Right lung (tissue), 2 donors: ENCODE measurements at regions not wholly inside any gene's neighbourhood (a gene's known extent, or its start where the extent isn't known, plus 50 kb on each side); places are given as distances from the start of the nearest gene placed in this dataset.

Experiments
- DNase-seq, 2 donors: peaks; one replicate each; pipeline ENCODE4 v3.0.0-alpha.2; 2013

DNA sequence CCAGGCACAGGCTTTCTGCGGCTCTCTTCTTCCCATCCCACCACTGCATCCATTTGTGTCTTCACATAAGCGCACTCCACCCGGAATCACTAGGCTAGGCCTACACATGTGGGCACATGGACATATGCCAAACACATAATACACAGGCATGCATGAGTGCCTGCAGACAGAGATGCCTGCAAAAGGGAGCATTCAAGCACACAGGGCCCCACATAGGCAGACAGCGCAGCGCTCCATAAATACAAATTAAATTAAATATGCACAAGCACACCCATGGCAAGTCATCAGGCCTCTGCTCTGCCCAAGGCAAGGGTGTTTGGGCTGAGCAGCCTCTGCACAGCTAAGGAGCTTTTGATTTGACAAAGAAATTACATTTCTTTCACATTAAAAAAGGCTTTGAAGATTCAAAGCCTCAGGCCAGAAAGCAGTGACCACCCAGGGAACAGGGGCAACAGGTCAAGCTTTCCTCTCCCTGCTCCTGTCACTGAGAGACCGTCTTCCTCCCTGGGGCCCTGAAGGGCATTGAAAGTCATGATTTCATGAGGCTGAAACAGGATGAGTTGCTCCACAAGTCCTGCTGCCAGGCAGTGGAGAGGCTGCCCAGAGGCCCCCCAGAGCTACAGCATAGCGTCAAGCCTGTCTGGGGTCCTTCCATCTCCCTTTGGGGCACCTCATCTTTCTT, 134.2 kb upstream of the LRFN2 start:
- no peak for DNase-seq

DNA sequence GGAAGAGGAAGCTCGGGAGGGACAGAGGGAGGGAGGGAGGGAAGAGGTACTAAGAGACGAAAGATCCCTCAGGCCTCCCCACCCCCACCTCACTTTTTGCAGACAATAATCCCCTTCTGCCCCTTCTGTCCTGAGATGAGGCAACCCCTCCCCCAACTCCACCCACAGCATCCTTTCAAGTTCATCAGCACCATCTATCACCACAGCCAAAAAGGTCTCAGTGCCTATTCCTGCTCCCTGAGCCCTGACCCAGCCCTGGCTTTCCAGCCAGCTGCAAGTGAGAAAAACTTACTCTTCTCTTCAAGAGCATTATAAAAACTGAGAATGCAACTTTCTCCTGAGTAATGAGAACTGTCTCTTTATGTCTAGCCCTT, 133.2 kb upstream of the LRFN2 start:
- DNase-seq: no peak

DNA sequence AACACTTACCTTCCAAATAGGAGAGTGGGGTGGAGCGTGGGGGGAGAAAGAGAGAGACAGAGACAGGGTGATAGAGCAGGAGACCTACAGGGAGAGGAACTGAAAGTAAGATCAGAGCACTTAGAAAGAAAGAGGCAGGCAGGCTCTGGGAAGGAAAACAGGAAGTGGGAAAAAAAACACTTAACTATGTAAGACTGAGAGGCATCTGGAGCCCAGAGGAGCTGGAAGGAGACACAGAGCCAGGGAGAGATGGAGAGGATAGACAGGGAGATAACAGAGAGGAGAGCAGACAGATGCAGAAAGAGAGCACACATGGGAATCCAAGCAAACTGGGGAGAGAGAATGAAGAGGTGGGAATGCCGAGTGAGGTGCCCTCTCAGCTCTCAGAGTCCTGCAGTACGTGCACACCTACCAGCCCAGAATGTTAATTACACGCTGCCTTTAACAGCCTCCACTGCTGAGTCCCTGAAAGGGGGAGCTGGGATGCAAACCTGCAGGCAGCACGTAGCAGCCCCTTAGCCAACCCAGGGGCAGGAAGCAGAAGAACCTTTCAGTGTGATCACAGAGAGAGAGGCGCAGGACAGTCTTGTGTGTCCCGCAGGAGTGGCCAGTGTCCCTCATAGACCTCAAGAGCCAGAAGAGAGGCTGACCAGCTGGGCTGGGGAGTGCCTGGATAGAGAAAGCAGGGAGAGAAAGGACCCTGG, 132.7 kb upstream of the LRFN2 start:
- peak in 1 of 2 donors; percentile 39 for DNase-seq

DNA sequence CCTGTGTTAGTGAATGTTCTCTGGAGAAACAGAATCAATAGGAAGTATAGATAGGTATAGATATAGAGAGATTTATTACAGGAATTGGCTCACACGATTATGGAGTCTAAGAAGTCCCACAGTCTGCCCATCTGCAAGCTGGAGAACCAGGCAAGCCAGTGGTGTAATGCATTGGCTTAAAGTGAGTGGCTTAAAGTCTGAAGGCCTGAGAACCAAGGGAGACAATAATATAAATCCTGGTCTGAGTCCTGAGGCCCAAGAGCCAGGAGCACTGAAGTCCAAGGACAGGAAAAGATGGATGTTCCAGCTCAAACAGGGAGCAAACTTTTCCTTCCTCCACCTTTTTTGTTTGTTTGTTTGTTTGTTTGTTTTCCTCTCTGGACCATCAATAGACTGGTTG, 131.2 kb upstream of the LRFN2 start:
- DNase-seq: no peak

- no peak for DNase-seq
Measured at GRCh38 chr6:40717411-40718057, 130.4 kb upstream of the LRFN2 start.

- no peak for DNase-seq
Measured at GRCh38 chr6:40715570-40716403, 128.6 kb upstream of the LRFN2 start.

DNA sequence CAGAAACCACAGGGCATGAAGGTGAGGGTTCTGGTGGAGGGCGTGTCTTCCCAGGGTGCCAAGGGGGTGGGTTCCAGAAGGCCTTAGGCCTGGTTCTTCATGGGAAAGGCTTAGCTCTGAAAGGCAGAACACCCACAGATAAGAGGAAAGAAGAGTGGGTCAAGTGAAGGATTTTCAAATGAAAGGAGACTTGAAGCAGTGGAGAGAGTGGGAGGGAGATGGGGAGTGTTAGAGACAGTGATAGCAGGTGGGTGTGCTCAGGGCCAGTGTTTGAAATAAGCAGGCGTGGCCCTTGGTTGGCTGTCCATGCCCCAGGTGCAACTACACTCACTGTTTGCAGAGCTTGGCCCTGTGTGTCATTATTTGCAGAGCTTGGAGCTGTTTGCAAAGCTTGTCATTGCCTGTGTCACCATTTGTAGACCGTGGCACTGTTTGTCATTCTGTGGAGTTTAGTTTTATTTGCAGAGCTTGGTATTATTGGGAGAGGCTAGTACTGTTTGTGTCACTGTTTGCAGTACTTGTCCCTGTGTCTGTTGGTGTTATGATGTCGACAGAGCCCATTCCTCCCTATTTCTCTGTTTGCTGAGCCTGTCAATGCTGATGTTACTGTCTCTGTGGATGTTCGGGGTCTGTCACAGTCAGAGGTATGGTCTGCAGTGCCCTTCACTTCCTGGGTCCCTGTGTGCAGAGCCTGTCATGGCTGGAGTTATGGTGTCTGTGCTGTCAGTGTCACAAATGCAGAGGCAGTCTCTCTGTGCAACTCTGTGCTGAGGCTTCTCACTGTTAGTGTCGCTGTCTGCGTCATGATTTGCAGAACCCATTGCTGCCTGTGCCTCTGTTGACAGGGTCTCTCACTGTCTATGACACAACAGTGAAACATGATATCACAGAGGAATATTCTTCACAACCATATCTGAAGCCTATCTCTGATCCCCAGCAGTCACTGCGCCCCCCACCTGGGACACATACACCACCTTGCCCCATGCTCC, 127.7 kb upstream of the LRFN2 start:
- DNase-seq: no peak

- no peak for DNase-seq
Measured at GRCh38 chr6:40714143-40714542, 127.0 kb upstream of the LRFN2 start.

- no peak for DNase-seq
Measured at GRCh38 chr6:40713002-40713719, 126.0 kb upstream of the LRFN2 start.

DNA sequence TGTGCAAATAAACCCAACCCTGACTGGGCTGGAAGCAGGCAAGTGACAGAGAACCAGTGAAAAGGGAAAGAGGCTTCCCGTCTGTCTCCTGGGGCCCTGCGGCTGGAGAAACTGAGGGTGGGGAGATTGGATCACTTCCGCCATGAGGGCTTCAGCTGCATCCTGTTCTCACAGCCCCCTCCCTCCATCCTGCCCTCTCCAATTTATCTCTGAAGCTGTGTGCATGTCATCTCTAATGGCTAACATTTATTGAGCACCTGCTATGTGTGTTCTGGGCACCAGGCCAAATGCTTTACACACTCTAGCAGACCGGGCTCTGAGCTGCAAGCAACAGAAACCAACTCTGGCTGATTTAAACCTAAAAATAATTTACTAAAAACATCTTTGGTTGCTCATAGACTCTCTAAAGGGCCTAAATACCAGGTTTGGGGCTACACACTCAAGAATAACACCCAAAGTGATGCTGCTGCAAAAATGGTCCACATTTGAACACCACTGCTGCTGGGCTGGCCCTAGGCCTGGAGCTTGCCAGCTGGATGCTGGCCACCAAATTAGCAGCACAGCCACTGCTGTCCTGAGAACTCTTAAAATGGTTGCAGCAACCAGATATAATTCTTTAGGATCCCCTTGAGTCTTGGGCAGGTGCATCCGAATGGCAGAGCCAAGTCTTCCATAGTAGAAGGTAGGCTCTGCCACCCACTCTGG, 123.6 kb upstream of the LRFN2 start:
- DNase-seq: no peak

DNA sequence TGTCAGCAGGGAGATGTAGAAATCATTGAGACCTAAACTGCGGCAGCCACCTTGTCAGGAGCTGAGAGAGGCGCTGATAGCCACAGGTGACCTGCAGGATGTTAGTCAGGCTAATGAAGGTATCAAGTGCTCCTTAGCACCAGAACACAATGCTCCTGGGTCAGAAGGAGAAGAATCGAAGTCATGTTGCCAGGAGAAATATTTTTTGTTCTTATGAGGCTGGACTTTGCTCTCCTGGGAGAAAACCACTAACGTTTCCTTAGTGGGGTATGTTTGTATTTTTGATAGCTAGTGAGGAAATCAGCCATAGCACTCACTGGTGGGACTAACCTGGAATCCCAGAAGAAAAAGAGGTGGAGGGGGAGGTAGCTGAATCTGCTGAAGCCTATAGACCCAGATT, 120.9 kb upstream of the LRFN2 start:
- DNase-seq: no peak

- DNase-seq: no peak
Measured at GRCh38 chr6:40706178-40706577, 119.0 kb upstream of the LRFN2 start.

GRCh38 chr6:40705354-40705753, 118.2 kb upstream of the LRFN2 start:
- DNase-seq: no peak

- DNase-seq: no peak
Measured at GRCh38 chr6:40701352-40702007, 114.3 kb upstream of the LRFN2 start.

DNA sequence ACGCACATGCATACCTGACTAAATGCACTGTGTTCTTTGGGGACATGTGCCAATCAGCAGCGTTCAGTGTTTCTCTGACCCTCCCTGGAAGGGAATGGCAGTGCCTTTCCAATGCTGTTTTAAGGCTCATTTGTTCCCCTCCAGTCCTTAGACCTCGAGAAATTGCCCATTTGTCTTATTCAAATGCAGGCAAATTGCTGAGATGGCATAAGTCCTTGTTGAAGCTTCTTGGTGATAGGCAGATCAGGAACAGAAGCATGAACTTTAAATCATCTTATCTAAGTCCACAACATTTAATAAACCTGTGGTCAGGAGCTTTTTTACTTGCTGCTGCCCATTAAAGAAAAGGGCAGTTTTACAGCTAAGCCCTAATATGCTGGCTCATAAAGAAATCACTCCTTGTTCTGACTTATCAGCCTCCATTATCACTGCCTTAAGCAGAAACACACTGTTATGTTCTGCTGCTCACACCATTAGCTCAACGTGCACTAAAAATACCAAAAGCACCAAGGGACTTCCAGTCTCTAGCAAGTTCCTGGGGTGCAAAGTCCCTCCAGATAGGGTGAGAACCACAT, 112.9 kb upstream of the LRFN2 start:
- no peak for DNase-seq

DNA sequence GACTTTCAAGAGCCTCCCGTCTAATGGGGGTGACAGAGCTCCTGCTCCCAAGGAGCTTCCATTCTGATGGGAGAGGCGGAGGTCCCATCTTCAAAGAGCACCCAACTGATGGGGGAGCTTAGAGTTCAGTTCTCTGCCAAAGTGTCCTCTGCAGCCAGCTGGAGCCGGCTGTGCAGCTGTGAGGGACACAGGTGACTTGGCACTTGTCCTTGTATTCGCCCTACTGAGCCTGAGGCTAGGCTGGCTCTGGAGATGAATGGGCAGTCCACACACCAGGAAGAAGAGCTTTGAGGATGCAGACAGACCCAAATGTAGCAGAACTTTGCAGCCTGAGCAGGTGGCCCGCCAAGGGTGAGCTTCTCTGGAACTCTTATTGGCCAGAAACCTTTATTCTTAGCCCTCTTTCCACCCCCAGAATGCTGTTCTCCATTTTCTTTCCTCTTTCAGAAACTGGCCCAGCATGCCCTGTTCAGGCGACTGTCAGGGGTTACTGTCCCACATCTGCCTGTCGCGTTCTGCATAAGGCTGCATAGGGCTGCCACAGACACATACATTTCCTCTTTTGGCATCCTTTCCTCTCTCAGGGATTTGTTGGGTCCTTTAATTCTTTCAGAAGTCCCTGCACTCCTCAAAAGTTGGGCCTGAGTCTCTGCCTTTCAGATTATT, 108.7 kb upstream of the LRFN2 start:
- DNase-seq: no peak

- no peak for DNase-seq
Measured at GRCh38 chr6:40695114-40695513, 108.0 kb upstream of the LRFN2 start.

- no peak for DNase-seq
Measured at GRCh38 chr6:40693768-40694167, 106.6 kb upstream of the LRFN2 start.
